22Rv1 (cell line): ENCODE measurements at regions not wholly inside any gene's neighbourhood (a gene's known extent, or its start where the extent isn't known, plus 50 kb on each side); places are given as distances from the start of the nearest gene placed in this dataset.

Experiments
- CTCF ChIP-seq: fragments of 450-650 bp; IDR thresholded peaks from 2 replicates; pipeline ENCODE4 v1.5.1; 2017; ENCODE audit warnings: mild to moderate bottlenecking
- ZFX ChIP-seq: fragments of 450-650 bp; IDR thresholded peaks from 2 replicates; pipeline ENCODE4 v1.6.1; 2017; ENCODE audit warnings: antibody characterized with exemption, borderline replicate concordance

- TF ChIP-seq CTCF (no peak), ZFX (no peak)
Observed at GRCh38 chr1:29967261-29967660, 730.9 kb downstream of the PTPRU start.
